NCI-H1092 (cell line): ENCODE measurements at regions not wholly inside any gene's neighbourhood (a gene's known extent, or its start where the extent isn't known, plus 50 kb on each side); places are given as distances from the start of the nearest gene placed in this dataset.
"Not testable (repeated sequence)": the region's sequence is repeated elsewhere in the genome, so short reads cannot be mapped to it uniquely, and the experiment has no call there.

Experiments used
- DNase-seq: peaks from one replicate; lab custom pipeline; 2025; lab: John Stamatoyannopoulos, UW

- DNase-seq = not testable (repeated sequence)
These were observed 216.8 kb upstream of the CDKN2B start for GRCh38 chr9:22225856-22226255.

- DNase-seq = no peak
These were observed 218.6 kb upstream of the DMRTA1 start for GRCh38 chr9:22227986-22228385.

GRCh38 chr9:22228542-22228941 lies 218.1 kb upstream of the DMRTA1 start:
- DNase-seq = no peak

- DNase-seq = no peak
These were observed 217.6 kb upstream of the DMRTA1 start for GRCh38 chr9:22229069-22229468.

- not testable (repeated sequence) for DNase-seq
These were observed 215.3 kb upstream of the DMRTA1 start for GRCh38 chr9:22231309-22231708.

- DNase-seq = no peak
These were observed 213.7 kb upstream of the DMRTA1 start for GRCh38 chr9:22232971-22233370.

GRCh38 chr9:22237497-22238363 lies 208.9 kb upstream of the DMRTA1 start:
- no peak for DNase-seq

GRCh38 chr9:22238809-22239684 lies 207.6 kb upstream of the DMRTA1 start:
- no peak for DNase-seq

- DNase-seq = no peak
These were observed 206.0 kb upstream of the DMRTA1 start for GRCh38 chr9:22240619-22241018.

GRCh38 chr9:22241024-22241423 lies 205.6 kb upstream of the DMRTA1 start:
- DNase-seq = no peak

- no peak for DNase-seq
These were observed 205.0 kb upstream of the DMRTA1 start for GRCh38 chr9:22241611-22242010.

GRCh38 chr9:22244139-22245011 lies 202.2 kb upstream of the DMRTA1 start:
- DNase-seq = peak; percentile 5

- DNase-seq = no peak
These were observed 191.3 kb upstream of the DMRTA1 start for GRCh38 chr9:22255337-22255736.

- DNase-seq = no peak
These were observed 190.2 kb upstream of the DMRTA1 start for GRCh38 chr9:22256381-22256780.

- DNase-seq = no peak
These were observed 189.4 kb upstream of the DMRTA1 start for GRCh38 chr9:22257026-22257816.

GRCh38 chr9:22265038-22265437 lies 181.6 kb upstream of the DMRTA1 start:
- no peak for DNase-seq

GRCh38 chr9:22265534-22265933 lies 181.1 kb upstream of the DMRTA1 start:
- DNase-seq = no peak

GRCh38 chr9:22274477-22274876 lies 172.1 kb upstream of the DMRTA1 start:
- DNase-seq = no peak

- DNase-seq = no peak
These were observed 168.2 kb upstream of the DMRTA1 start for GRCh38 chr9:22278426-22278825.

- no peak for DNase-seq
These were observed 167.0 kb upstream of the DMRTA1 start for GRCh38 chr9:22279636-22280035.

GRCh38 chr9:22285066-22285465 lies 161.6 kb upstream of the DMRTA1 start:
- DNase-seq = no peak
